Thoracic aorta (tissue), 2 donors: ENCODE measurements at regions not wholly inside any gene's neighbourhood (a gene's known extent, or its start where the extent isn't known, plus 50 kb on each side); places are given as distances from the start of the nearest gene placed in this dataset.

Source experiments
- ATAC-seq: fragments of 150-250 bp; one replicate; pipeline ENCODE4 v1.8.0; 2017; ENCODE audit warnings: low read depth; ENCODE audit not compliant: insufficient number of reproducible peaks, low FRiP score
- DNase-seq: peaks from one replicate; pipeline ENCODE4 v3.0.0-alpha.2; 2020; ENCODE audit warnings: low spot score
- H3K27ac ChIP-seq, 2 donors: fragments of 200-600 bp; sonication (generic); 1 replicate in 1 of 2; 2 replicates in 1 of 2; pipeline ENCODE4 v1.5.1; 2016; ENCODE audit warnings: mild to moderate bottlenecking in 2 of 2, moderate library complexity in 2 of 2
- H3K27me3 ChIP-seq: fragments of 200-600 bp; sonication (generic); replicated peaks from 2 replicates; pipeline ENCODE4 v1.6.0; 2016; ENCODE audit warnings: mild to moderate bottlenecking; ENCODE audit not compliant: insufficient read depth
- H3K36me3 ChIP-seq: fragments of 200-600 bp; sonication (generic); one replicate; pipeline ENCODE4 v1.5.1; 2016
- H3K4me1 ChIP-seq, 2 donors: fragments of 200-600 bp; sonication (generic); 1 replicate in 1 of 2; 2 replicates in 1 of 2; pipeline versions ENCODE4 v1.5.1 to v1.6.0; 2016; ENCODE audit warnings: low read depth in 2 of 2, mild to moderate bottlenecking in 1 of 2; ENCODE audit not compliant: control insufficient read depth in 1 of 2
- H3K4me3 ChIP-seq: fragments of 200-600 bp; sonication (generic); 2 replicates; pipeline ENCODE4 v1.5.1; 2016; ENCODE audit warnings: mild to moderate bottlenecking
- H3K9me3 ChIP-seq: fragments of 200-600 bp; sonication (generic); 2 replicates; pipeline ENCODE4 v1.5.1; 2016
- CTCF ChIP-seq: fragments of 200-600 bp; sonication (generic); IDR thresholded peaks from one replicate; pipeline ENCODE4 v1.5.1; 2019; ENCODE audit warnings: antibody characterized with exemption

GRCh38 chr3:127114337-127115070, 78.4 kb upstream of the PRR23E start:
- Histone ChIP-seq H3K4me3 (no peak overlapping the region), H3K9me3 (peaks cover 9% of the 10 kb centered on the region), H3K27ac (no peak overlapping the region), H3K27me3 (no peaks in the 10 kb centered on the region), H3K36me3 (no peaks in the 10 kb centered on the region), H3K4me1 (no peaks in the 10 kb centered on the region)
- ATAC-seq (no peak), DNase-seq (no peak)
- TF ChIP-seq CTCF = no peak

- no peaks in the 10 kb centered on the region for H3K27me3 ChIP-seq
- TF ChIP-seq CTCF = no peak
- ATAC-seq = no peak
- H3K4me1 ChIP-seq = peaks cover 3 to 8% of the 10 kb centered on the region in 2 donors
- DNase-seq = no peak
- H3K27ac ChIP-seq = no peak overlapping the region
- no peak overlapping the region for H3K4me3 ChIP-seq
- peaks cover 9% of the 10 kb centered on the region for H3K9me3 ChIP-seq
- H3K36me3 ChIP-seq = no peaks in the 10 kb centered on the region
Measured at GRCh38 chr3:127115691-127116351, 77.1 kb upstream of the PRR23E start.

GRCh38 chr3:127118366-127118765, 74.6 kb upstream of the PRR23E start:
- DNase-seq = no peak
- no peak overlapping the region for H3K4me3 ChIP-seq
- no peaks in the 10 kb centered on the region for H3K27me3 ChIP-seq
- ATAC-seq = no peak
- H3K27ac ChIP-seq = no peak overlapping the region
- H3K36me3 ChIP-seq = no peaks in the 10 kb centered on the region
- no peaks in the 10 kb centered on the region for H3K9me3 ChIP-seq
- no peak for TF ChIP-seq CTCF
- H3K4me1 ChIP-seq = peaks cover 3 to 26% of the 10 kb centered on the region in 2 donors

DNA sequence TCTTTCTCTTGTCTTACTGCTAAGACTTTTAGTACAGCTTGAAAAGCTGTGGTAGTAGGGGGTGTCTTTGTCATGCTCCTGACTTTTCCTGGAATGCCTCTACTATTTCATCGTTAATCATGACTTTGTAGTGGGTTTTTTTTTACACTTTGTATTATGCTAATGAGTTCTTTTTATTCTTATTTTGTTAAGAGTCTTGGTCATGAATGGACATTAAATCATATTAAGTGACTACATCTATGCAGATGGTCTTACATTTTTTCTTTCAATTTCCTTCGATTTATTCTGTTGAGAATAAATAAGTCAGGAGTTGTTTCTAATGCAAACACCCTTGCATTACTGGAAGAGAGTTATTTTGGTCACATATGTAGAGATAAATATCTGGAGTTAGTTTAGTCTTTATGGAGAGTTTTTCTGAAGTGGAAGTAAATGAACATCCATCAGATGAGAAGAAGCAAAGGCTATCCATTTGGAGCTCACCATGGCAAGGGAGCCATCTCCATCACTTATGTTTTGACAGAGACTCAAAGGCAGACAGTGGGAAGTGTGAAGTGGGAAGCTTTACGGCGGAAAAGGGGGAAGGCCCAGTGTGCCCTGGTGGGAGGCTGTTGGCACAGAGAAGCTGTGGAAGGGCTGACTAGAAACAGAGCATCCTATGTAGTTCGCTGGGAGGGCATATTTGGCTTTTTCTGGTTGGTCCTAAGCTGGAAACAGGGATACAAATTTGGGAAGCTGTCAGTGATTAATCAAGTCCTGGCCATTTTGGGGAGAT, 73.1 kb upstream of the PRR23E start:
- no peak for DNase-seq
- H3K27ac ChIP-seq = no peak overlapping the region
- H3K36me3 ChIP-seq = no peaks in the 10 kb centered on the region
- no peak overlapping the region for H3K4me3 ChIP-seq
- no peak for ATAC-seq
- peaks cover 3 to 26% of the 10 kb centered on the region in 2 donors for H3K4me1 ChIP-seq
- H3K27me3 ChIP-seq = no peaks in the 10 kb centered on the region
- no peaks in the 10 kb centered on the region for H3K9me3 ChIP-seq
- no peak for TF ChIP-seq CTCF
